ENCODE measurements at regions not wholly inside any gene's neighbourhood (a gene's known extent, or its start where the extent isn't known, plus 50 kb on each side); places are given as distances from the start of the nearest gene placed in this dataset.
"Not testable (repeated sequence)": the region's sequence is repeated elsewhere in the genome, so short reads cannot be mapped to it uniquely, and the experiment has no call there.

GRCh38 chr6:34646714-34647113 is 49.9 kb downstream of the ILRUN start:
- DNase-seq = no peak
- peaks cover 17% of the 10 kb centered on the region for H3K36me3 ChIP-seq (ENCODE audit: control insufficient read depth, insufficient read depth, low read length)
- H3K27me3 ChIP-seq (ENCODE audit: control insufficient read depth, insufficient read depth, low read length) = no peaks in the 10 kb centered on the region
- WGBS (ENCODE audit: insufficient coverage, low lambda C conversion rate) = no CpG with 5 or more reads among the region's 2 CpGs
- no peak overlapping the region for H3K4me3 ChIP-seq (ENCODE audit: low read length)
- no peak overlapping the region for H3K27ac ChIP-seq (ENCODE audit: low read length)
- H3K4me1 ChIP-seq (ENCODE audit: control insufficient read depth, insufficient read depth, low read length) = no peaks in the 10 kb centered on the region
- no peaks in the 10 kb centered on the region for H3K9me3 ChIP-seq (ENCODE audit: control insufficient read depth, low read depth, low read length)

GRCh38 chr6:34645627-34646026 is 50.9 kb downstream of the ILRUN start:
- Histone ChIP-seq H3K4me1 (ENCODE audit: control insufficient read depth, insufficient read depth, low read length) (no peaks in the 10 kb centered on the region), H3K27me3 (ENCODE audit: control insufficient read depth, insufficient read depth, low read length) (no peaks in the 10 kb centered on the region), H3K4me3 (ENCODE audit: low read length) (no peak overlapping the region), H3K36me3 (ENCODE audit: control insufficient read depth, insufficient read depth, low read length) (peaks cover 14% of the 10 kb centered on the region), H3K27ac (ENCODE audit: low read length) (no peak overlapping the region), H3K9me3 (ENCODE audit: control insufficient read depth, low read depth, low read length) (no peaks in the 10 kb centered on the region)
- 60% methylated on average over 1 of the region's 5 CpGs for WGBS (ENCODE audit: insufficient coverage, low lambda C conversion rate)
- DNase-seq = no peak

GRCh38 chr6:34644716-34645115 is 51.9 kb downstream of the ILRUN start:
- peaks cover 14% of the 10 kb centered on the region for H3K36me3 ChIP-seq (ENCODE audit: control insufficient read depth, insufficient read depth, low read length)
- H3K4me1 ChIP-seq (ENCODE audit: control insufficient read depth, insufficient read depth, low read length) = peaks cover 5% of the 10 kb centered on the region
- no peaks in the 10 kb centered on the region for H3K9me3 ChIP-seq (ENCODE audit: control insufficient read depth, low read depth, low read length)
- H3K27ac ChIP-seq (ENCODE audit: low read length) = no peak overlapping the region
- no peaks in the 10 kb centered on the region for H3K27me3 ChIP-seq (ENCODE audit: control insufficient read depth, insufficient read depth, low read length)
- H3K4me3 ChIP-seq (ENCODE audit: low read length) = no peak overlapping the region
- no peak for DNase-seq
- no CpG with 5 or more reads among the region's 1 CpG for WGBS (ENCODE audit: insufficient coverage, low lambda C conversion rate)

- DNase-seq = no peak
- Histone ChIP-seq H3K9me3 (ENCODE audit: control insufficient read depth, low read depth, low read length) (no peaks in the 10 kb centered on the region), H3K36me3 (ENCODE audit: control insufficient read depth, insufficient read depth, low read length) (peaks cover 14% of the 10 kb centered on the region), H3K27ac (ENCODE audit: low read length) (no peak overlapping the region), H3K4me1 (ENCODE audit: control insufficient read depth, insufficient read depth, low read length) (peaks cover 16% of the 10 kb centered on the region), H3K4me3 (ENCODE audit: low read length) (no peak overlapping the region), H3K27me3 (ENCODE audit: control insufficient read depth, insufficient read depth, low read length) (no peaks in the 10 kb centered on the region)
- WGBS (ENCODE audit: insufficient coverage, low lambda C conversion rate) = 100% methylated on average over 1 of the region's 3 CpGs
These were observed 54.1 kb downstream of the ILRUN start for GRCh38 chr6:34642427-34642826.

GRCh38 chr6:34640074-34640849 is 56.3 kb downstream of the ILRUN start:
- H3K36me3 ChIP-seq (ENCODE audit: control insufficient read depth, insufficient read depth, low read length); H3K9me3 ChIP-seq (ENCODE audit: control insufficient read depth, low read depth, low read length); H3K27me3 ChIP-seq (ENCODE audit: control insufficient read depth, insufficient read depth, low read length); DNase-seq: not testable (repeated sequence)
- no CpG with 5 or more reads among the region's 16 CpGs for WGBS (ENCODE audit: insufficient coverage, low lambda C conversion rate)
- H3K4me3 ChIP-seq (ENCODE audit: low read length) = peak overlapping the region; percentile 2
- peak overlapping the region; percentile 93 for H3K27ac ChIP-seq (ENCODE audit: low read length)
- H3K4me1 ChIP-seq (ENCODE audit: control insufficient read depth, insufficient read depth, low read length) = peaks cover 16% of the 10 kb centered on the region

GRCh38 chr6:34638834-34639736 is 57.5 kb downstream of the ILRUN start:
- Histone ChIP-seq H3K4me1 (ENCODE audit: control insufficient read depth, insufficient read depth, low read length) (peaks cover 16% of the 10 kb centered on the region), H3K36me3 (ENCODE audit: control insufficient read depth, insufficient read depth, low read length) (peaks cover 8% of the 10 kb centered on the region), H3K27me3 (ENCODE audit: control insufficient read depth, insufficient read depth, low read length) (no peaks in the 10 kb centered on the region), H3K9me3 (ENCODE audit: control insufficient read depth, low read depth, low read length) (no peaks in the 10 kb centered on the region), H3K4me3 (ENCODE audit: low read length) (no peak overlapping the region), H3K27ac (ENCODE audit: low read length) (peak overlapping the region; percentile 93)
- 50% methylated on average over 1 of the region's 6 CpGs for WGBS (ENCODE audit: insufficient coverage, low lambda C conversion rate)
- peak; percentile 85 to 96 for DNase-seq

GRCh38 chr6:34633785-34634184 is 62.8 kb downstream of the ILRUN start:
- Histone ChIP-seq H3K36me3 (ENCODE audit: control insufficient read depth, insufficient read depth, low read length) (peaks cover 9% of the 10 kb centered on the region), H3K4me1 (ENCODE audit: control insufficient read depth, insufficient read depth, low read length) (peaks cover 8% of the 10 kb centered on the region), H3K27me3 (ENCODE audit: control insufficient read depth, insufficient read depth, low read length) (no peaks in the 10 kb centered on the region), H3K4me3 (ENCODE audit: low read length) (no peak overlapping the region), H3K27ac (ENCODE audit: low read length) (no peak overlapping the region), H3K9me3 (ENCODE audit: control insufficient read depth, low read depth, low read length) (no peaks in the 10 kb centered on the region)
- WGBS (ENCODE audit: insufficient coverage, low lambda C conversion rate) = 96% methylated on average over 2 of the region's 2 CpGs
- DNase-seq = no peak

- H3K36me3 ChIP-seq (ENCODE audit: control insufficient read depth, insufficient read depth, low read length) = peaks cover 11% of the 10 kb centered on the region
- no peak overlapping the region for H3K4me3 ChIP-seq (ENCODE audit: low read length)
- DNase-seq = no peak
- peaks cover 3% of the 10 kb centered on the region for H3K4me1 ChIP-seq (ENCODE audit: control insufficient read depth, insufficient read depth, low read length)
- no peaks in the 10 kb centered on the region for H3K27me3 ChIP-seq (ENCODE audit: control insufficient read depth, insufficient read depth, low read length)
- H3K27ac ChIP-seq (ENCODE audit: low read length) = no peak overlapping the region
- no peaks in the 10 kb centered on the region for H3K9me3 ChIP-seq (ENCODE audit: control insufficient read depth, low read depth, low read length)
- no CpG with 5 or more reads among the region's 2 CpGs for WGBS (ENCODE audit: insufficient coverage, low lambda C conversion rate)
These were observed 63.3 kb downstream of the ILRUN start for GRCh38 chr6:34633256-34633655.

GRCh38 chr6:34630040-34630439 is 66.5 kb downstream of the ILRUN start:
- Histone ChIP-seq H3K36me3 (ENCODE audit: control insufficient read depth, insufficient read depth, low read length) (peaks cover 8% of the 10 kb centered on the region), H3K27me3 (ENCODE audit: control insufficient read depth, insufficient read depth, low read length) (no peaks in the 10 kb centered on the region), H3K9me3 (ENCODE audit: control insufficient read depth, low read depth, low read length) (no peaks in the 10 kb centered on the region), H3K27ac (ENCODE audit: low read length) (no peak overlapping the region), H3K4me3 (ENCODE audit: low read length) (no peak overlapping the region), H3K4me1 (ENCODE audit: control insufficient read depth, insufficient read depth, low read length) (no peaks in the 10 kb centered on the region)
- no peak for DNase-seq
- WGBS (ENCODE audit: insufficient coverage, low lambda C conversion rate) = 80% methylated on average over 1 of the region's 6 CpGs

GRCh38 chr6:34627296-34627695 is 69.3 kb downstream of the ILRUN start:
- no peaks in the 10 kb centered on the region for H3K4me1 ChIP-seq (ENCODE audit: control insufficient read depth, insufficient read depth, low read length)
- no peak overlapping the region for H3K27ac ChIP-seq (ENCODE audit: low read length)
- no peak for DNase-seq
- H3K4me3 ChIP-seq (ENCODE audit: low read length) = no peak overlapping the region
- peaks cover 7% of the 10 kb centered on the region for H3K36me3 ChIP-seq (ENCODE audit: control insufficient read depth, insufficient read depth, low read length)
- no peaks in the 10 kb centered on the region for H3K9me3 ChIP-seq (ENCODE audit: control insufficient read depth, low read depth, low read length)
- H3K27me3 ChIP-seq (ENCODE audit: control insufficient read depth, insufficient read depth, low read length) = no peaks in the 10 kb centered on the region
- no CpG with 5 or more reads among the region's 3 CpGs for WGBS (ENCODE audit: insufficient coverage, low lambda C conversion rate)
